Right atrium auricular region (tissue), 2 donors: ENCODE measurements at regions not wholly inside any gene's neighbourhood (a gene's known extent, or its start where the extent isn't known, plus 50 kb on each side); places are given as distances from the start of the nearest gene placed in this dataset.

Experiments used
- DNase-seq: peaks from one replicate; pipeline ENCODE4 v3.0.0-alpha.2; 2019; ENCODE audit warnings: low spot score
- H3K27ac ChIP-seq, 2 donors: fragments of 200-600 bp; sonication (generic); 1 replicate in 1 of 2; 2 replicates in 1 of 2; pipeline ENCODE4 v1.5.1; 2016 to 2019
- H3K27me3 ChIP-seq, 2 donors: fragments of 200-600 bp; sonication (generic); one replicate each; pipeline versions ENCODE4 v1.5.1 to v1.6.0; 2017 to 2019
- H3K36me3 ChIP-seq: fragments of 200-600 bp; sonication (generic); one replicate; pipeline ENCODE4 v1.5.1; 2016
- H3K4me1 ChIP-seq, 2 donors: fragments of 200-600 bp; sonication (generic); one replicate each; pipeline versions ENCODE4 v1.5.1 to v1.6.0; 2017 to 2019
- H3K4me3 ChIP-seq, 2 donors: fragments of 200-600 bp; sonication (generic); 1 replicate in 1 of 2; 2 replicates in 1 of 2; pipeline ENCODE4 v1.5.1; 2017 to 2019; ENCODE audit warnings: mild to moderate bottlenecking in 1 of 2, moderate library complexity in 1 of 2
- H3K9me3 ChIP-seq, 2 donors: fragments of 200-600 bp; sonication (generic); one replicate each; pipeline ENCODE4 v1.5.1; 2019
- CTCF ChIP-seq, 2 donors: fragments of 200-600 bp; sonication (generic); IDR thresholded peaks; one replicate each; pipeline ENCODE4 v1.5.1; 2019; ENCODE audit warnings: antibody characterized with exemption in 2 of 2

DNA sequence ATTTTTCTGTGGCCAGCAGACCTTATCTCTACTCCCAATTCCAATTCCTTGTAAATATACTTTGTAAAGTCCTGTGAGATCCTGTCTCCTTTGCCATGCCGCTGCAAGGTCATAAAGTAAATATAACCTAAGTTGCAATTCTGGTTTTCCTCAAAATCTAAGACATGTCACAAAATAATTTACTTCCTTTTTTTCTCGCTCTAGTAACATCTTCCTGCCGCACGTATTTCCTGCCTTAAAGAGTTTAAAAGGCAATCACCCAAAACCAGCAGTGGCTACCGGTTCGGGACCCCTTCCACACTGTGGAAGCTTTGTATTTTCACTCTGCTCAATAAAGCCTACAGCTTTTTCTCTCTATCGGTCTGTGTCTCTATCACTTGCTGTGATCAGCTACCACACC, 832.0 kb upstream of the SLITRK5 start:
- Histone ChIP-seq H3K9me3 (no peaks in the 10 kb centered on the region), H3K27me3 (no peaks in the 10 kb centered on the region), H3K36me3 (no peaks in the 10 kb centered on the region), H3K27ac (no peak overlapping the region), H3K4me1 (no peaks in the 10 kb centered on the region), H3K4me3 (no peak overlapping the region)
- no peak for TF ChIP-seq CTCF (IDR thresholded peaks at IDR 0.05)
- DNase-seq, result no peak

GRCh38 chr13:86840250-86841191, 830.6 kb upstream of the SLITRK5 start:
- Histone ChIP-seq H3K36me3 (no peaks in the 10 kb centered on the region), H3K27ac (no peak overlapping the region), H3K4me1 (no peaks in the 10 kb centered on the region), H3K9me3 (no peaks in the 10 kb centered on the region), H3K27me3 (no peaks in the 10 kb centered on the region), H3K4me3 (no peak overlapping the region)
- TF ChIP-seq CTCF (IDR thresholded peaks at IDR 0.05), result no peak
- no peak for DNase-seq

GRCh38 chr13:86841264-86841663, 829.9 kb upstream of the SLITRK5 start:
- H3K36me3 ChIP-seq, result no peaks in the 10 kb centered on the region
- H3K4me3 ChIP-seq, result no peak overlapping the region
- H3K27ac ChIP-seq, result no peak overlapping the region
- no peak for TF ChIP-seq CTCF (IDR thresholded peaks at IDR 0.05)
- H3K4me1 ChIP-seq, result no peaks in the 10 kb centered on the region
- H3K27me3 ChIP-seq, result no peaks in the 10 kb centered on the region
- DNase-seq, result no peak
- H3K9me3 ChIP-seq, result no peaks in the 10 kb centered on the region

- Histone ChIP-seq H3K27me3 (no peaks in the 10 kb centered on the region), H3K9me3 (no peaks in the 10 kb centered on the region)
- DNase-seq, result no peak
Observed at GRCh38 chr13:86846501-86846900, 824.7 kb upstream of the SLITRK5 start.

DNA sequence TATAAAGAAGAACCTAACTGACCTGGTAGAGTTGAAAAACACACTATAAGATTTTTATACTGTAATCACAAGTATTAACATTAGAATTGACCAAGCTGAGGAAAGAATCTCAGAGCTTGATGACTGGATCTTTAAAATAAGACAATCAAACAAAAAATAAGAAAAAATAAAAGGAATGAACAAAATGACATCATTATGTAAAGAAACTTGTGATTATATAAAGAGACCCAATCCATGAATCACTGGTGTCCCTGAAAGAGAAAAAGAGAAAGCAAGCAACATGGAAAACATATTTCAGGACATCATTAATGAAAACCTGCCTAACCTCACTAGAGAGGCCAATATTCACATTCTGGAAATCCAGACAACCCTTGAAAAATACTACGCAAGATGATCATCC, 822.5 kb upstream of the SLITRK5 start:
- Histone ChIP-seq H3K27ac (no peak overlapping the region), H3K27me3 (no peaks in the 10 kb centered on the region), H3K4me1 (no peaks in the 10 kb centered on the region), H3K4me3 (no peak overlapping the region), H3K36me3 (no peaks in the 10 kb centered on the region), H3K9me3 (no peaks in the 10 kb centered on the region)
- no peak for TF ChIP-seq CTCF (IDR thresholded peaks at IDR 0.05)
- DNase-seq, result no peak

More at GRCh38 chr13:86846501-86846900, 824.7 kb upstream of the SLITRK5 start:
- H3K36me3 ChIP-seq, result no peaks in the 10 kb centered on the region
- H3K27ac ChIP-seq, result no peak overlapping the region
- no peaks in the 10 kb centered on the region for H3K4me1 ChIP-seq
- no peak for TF ChIP-seq CTCF (IDR thresholded peaks at IDR 0.05)
- no peak overlapping the region for H3K4me3 ChIP-seq
